ENCODE measurements at regions not wholly inside any gene's neighbourhood (a gene's known extent, or its start where the extent isn't known, plus 50 kb on each side); places are given as distances from the start of the nearest gene placed in this dataset.

- CTCF ChIA-PET: no interaction called here
- no peak overlapping the region for H3K4me3 Mint-ChIP-seq (ENCODE audit: unreplicated experiment)
Observed at GRCh38 chr4:24063731-24064130, 173.9 kb upstream of the PPARGC1A start.

GRCh38 chr4:24060932-24061331 is 171.1 kb upstream of the PPARGC1A start:
- no peak for TF ChIP-seq CTCF (IDR thresholded peaks at IDR 0.05; ENCODE audit: unreplicated experiment)
- no peak overlapping the region for H3K27ac Mint-ChIP-seq (ENCODE audit: low read depth, unreplicated experiment)
- intact Hi-C loops (cut with micrococcal nuclease): no loop called here
- no peaks in the 10 kb centered on the region for H3K27me3 Mint-ChIP-seq (ENCODE audit: insufficient read depth, unreplicated experiment)
- DNase-seq (ENCODE audit: unreplicated experiment): no peak
- ChIA-PET POLR2A (no interaction called here), CTCF (no interaction called here)
- no TSS peak for BruUV-seq (replicated peaks)
- H3K9me3 Mint-ChIP-seq (ENCODE audit: unreplicated experiment): no peaks in the 10 kb centered on the region
- H3K36me3 Mint-ChIP-seq (ENCODE audit: insufficient read depth, unreplicated experiment): no peaks in the 10 kb centered on the region
- H3K4me3 Mint-ChIP-seq (ENCODE audit: unreplicated experiment): no peak overlapping the region
- H3K4me1 Mint-ChIP-seq (ENCODE audit: insufficient read depth, unreplicated experiment): no peaks in the 10 kb centered on the region

More at GRCh38 chr4:24063731-24064130, 173.9 kb upstream of the PPARGC1A start:
- no peak for TF ChIP-seq CTCF (IDR thresholded peaks at IDR 0.05; ENCODE audit: unreplicated experiment)
- POLR2A ChIA-PET: interaction anchor here (0.7 kb wide), 1 partner anchor 33 kb away, joined by 3 read pairs; no protein-coding TSS in a partner anchor
- Mint-ChIP-seq H3K4me1 (ENCODE audit: insufficient read depth, unreplicated experiment) (peaks cover 16% of the 10 kb centered on the region), H3K27ac (ENCODE audit: low read depth, unreplicated experiment) (no peak overlapping the region), H3K36me3 (ENCODE audit: insufficient read depth, unreplicated experiment) (no peaks in the 10 kb centered on the region), H3K27me3 (ENCODE audit: insufficient read depth, unreplicated experiment) (no peaks in the 10 kb centered on the region), H3K9me3 (ENCODE audit: unreplicated experiment) (no peaks in the 10 kb centered on the region)
- no TSS peak for BruUV-seq (replicated peaks)
- no peak for DNase-seq (ENCODE audit: unreplicated experiment)
- intact Hi-C loops (cut with micrococcal nuclease): no loop called here

GRCh38 chr4:24059839-24060238 is 170.0 kb upstream of the PPARGC1A start:
- no peak for DNase-seq (ENCODE audit: unreplicated experiment)
- CTCF ChIA-PET: no interaction called here
- H3K4me1 Mint-ChIP-seq (ENCODE audit: insufficient read depth, unreplicated experiment): no peaks in the 10 kb centered on the region

GRCh38 chr4:24057915-24058559 is 168.2 kb upstream of the PPARGC1A start:
- no peak overlapping the region for H3K27ac Mint-ChIP-seq (ENCODE audit: low read depth, unreplicated experiment)
- POLR2A ChIA-PET: interaction anchor here (0.5 kb wide), 1 partner anchor 19 kb away, joined by 3 read pairs; no protein-coding TSS in a partner anchor
- no peak overlapping the region for H3K4me3 Mint-ChIP-seq (ENCODE audit: unreplicated experiment)

More at GRCh38 chr4:24059839-24060238, 170.0 kb upstream of the PPARGC1A start:
- Mint-ChIP-seq H3K27me3 (ENCODE audit: insufficient read depth, unreplicated experiment) (no peaks in the 10 kb centered on the region), H3K36me3 (ENCODE audit: insufficient read depth, unreplicated experiment) (no peaks in the 10 kb centered on the region), H3K4me3 (ENCODE audit: unreplicated experiment) (no peak overlapping the region), H3K27ac (ENCODE audit: low read depth, unreplicated experiment) (no peak overlapping the region), H3K9me3 (ENCODE audit: unreplicated experiment) (no peaks in the 10 kb centered on the region)
- intact Hi-C loops (cut with micrococcal nuclease): no loop called here
- no TSS peak for BruUV-seq (replicated peaks)
- TF ChIP-seq CTCF (IDR thresholded peaks at IDR 0.05; ENCODE audit: unreplicated experiment): no peak
- POLR2A ChIA-PET: interaction anchor here (0.6 kb wide), 1 partner anchor 123 kb away, joined by 3 read pairs; no protein-coding TSS in a partner anchor

More at GRCh38 chr4:24057915-24058559, 168.2 kb upstream of the PPARGC1A start:
- BruUV-seq (replicated peaks): no TSS peak
- CTCF ChIA-PET: interaction anchor here (0.6 kb wide), 1 partner anchor 1310 kb away, joined by 3 read pairs; no protein-coding TSS in a partner anchor
- no peaks in the 10 kb centered on the region for H3K27me3 Mint-ChIP-seq (ENCODE audit: insufficient read depth, unreplicated experiment)
- H3K4me1 Mint-ChIP-seq (ENCODE audit: insufficient read depth, unreplicated experiment): no peaks in the 10 kb centered on the region
- TF ChIP-seq CTCF (IDR thresholded peaks at IDR 0.05; ENCODE audit: unreplicated experiment): no peak
- intact Hi-C loops (cut with micrococcal nuclease): no loop called here
- no peak for DNase-seq (ENCODE audit: unreplicated experiment)
- no peaks in the 10 kb centered on the region for H3K9me3 Mint-ChIP-seq (ENCODE audit: unreplicated experiment)
- H3K36me3 Mint-ChIP-seq (ENCODE audit: insufficient read depth, unreplicated experiment): no peaks in the 10 kb centered on the region
